ENCODE measurements at regions not wholly inside any gene's neighbourhood (a gene's known extent, or its start where the extent isn't known, plus 50 kb on each side); places are given as distances from the start of the nearest gene placed in this dataset.

DNA sequence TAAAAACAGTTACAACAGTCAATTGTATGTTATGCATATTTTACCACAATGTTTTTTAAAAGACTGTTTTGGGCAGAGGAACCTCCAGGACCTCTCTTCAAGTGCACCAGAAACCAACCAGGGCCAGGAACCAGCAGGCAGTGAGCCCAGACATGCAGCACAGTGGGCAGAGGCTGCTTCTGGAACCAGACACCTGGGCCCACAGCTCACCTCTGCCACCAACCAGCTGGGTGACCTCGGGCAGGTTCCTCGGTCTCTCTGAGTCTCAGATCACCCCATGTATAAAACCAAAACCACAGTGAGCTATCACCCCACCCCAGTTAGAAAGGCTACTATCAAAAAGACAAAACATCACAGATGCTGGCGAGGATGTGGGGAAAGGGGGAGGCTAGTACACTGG lies 161.0 kb downstream of the C16orf95 start:
- TF ChIP-seq HDAC2 (IDR thresholded peaks at IDR 0.05) = no peak
- no peak for TF ChIP-seq POLR2AphosphoS5 (IDR thresholded peaks at IDR 0.05; ENCODE audit: low read length)
- TF ChIP-seq PAX8 (IDR thresholded peaks at IDR 0.05) = no peak
- no peak for TF ChIP-seq CREB1 (IDR thresholded peaks at IDR 0.05; ENCODE audit: low read depth)
- TF ChIP-seq, protein P1, sequence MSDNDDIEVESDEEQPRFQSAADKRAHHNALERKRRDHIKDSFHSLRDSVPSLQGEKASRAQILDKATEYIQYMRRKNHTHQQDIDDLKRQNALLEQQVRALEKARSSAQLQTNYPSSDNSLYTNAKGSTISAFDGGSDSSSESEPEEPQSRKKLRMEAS (IDR thresholded peaks at IDR 0.05; ENCODE audit: low read depth, low read length) = no peak
- no peak for TF ChIP-seq EZH2 (IDR thresholded peaks at IDR 0.05; ENCODE audit: borderline replicate concordance, control insufficient read depth, low read depth, low read length)
